ENCODE measurements at regions not wholly inside any gene's neighbourhood (a gene's known extent, or its start where the extent isn't known, plus 50 kb on each side); places are given as distances from the start of the nearest gene placed in this dataset.

DNA sequence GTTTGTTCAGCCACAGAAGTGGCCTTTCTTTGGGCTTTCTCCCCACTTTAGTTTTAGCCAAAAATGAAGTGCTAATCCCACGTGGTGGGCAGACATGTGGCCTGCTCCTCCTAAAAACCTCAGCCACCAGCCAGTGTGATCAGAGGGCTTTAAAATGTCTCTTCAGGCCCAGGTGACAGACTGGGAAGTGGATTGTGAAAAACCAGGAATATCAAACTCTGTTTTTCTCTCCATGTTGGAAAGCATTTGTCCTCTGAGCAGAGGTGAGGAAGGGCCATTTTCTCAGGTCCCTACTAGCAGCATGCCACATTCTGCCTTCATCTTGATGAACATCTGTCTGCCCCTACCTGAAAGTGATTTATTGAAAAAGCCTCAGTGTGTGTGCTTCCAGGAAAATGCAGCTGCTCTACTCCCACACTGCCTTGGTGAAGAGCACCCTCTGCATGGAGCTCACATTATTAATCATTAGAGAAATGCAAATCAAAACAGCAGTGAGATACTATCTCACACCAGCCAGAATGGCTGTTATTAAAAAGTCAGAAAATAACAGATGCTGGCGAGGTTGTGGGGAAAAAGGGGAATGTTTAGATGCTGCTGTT, 181.2 kb upstream of the DMAC1 start:
- DNase-seq = peak; percentile 1 to 54

DNA sequence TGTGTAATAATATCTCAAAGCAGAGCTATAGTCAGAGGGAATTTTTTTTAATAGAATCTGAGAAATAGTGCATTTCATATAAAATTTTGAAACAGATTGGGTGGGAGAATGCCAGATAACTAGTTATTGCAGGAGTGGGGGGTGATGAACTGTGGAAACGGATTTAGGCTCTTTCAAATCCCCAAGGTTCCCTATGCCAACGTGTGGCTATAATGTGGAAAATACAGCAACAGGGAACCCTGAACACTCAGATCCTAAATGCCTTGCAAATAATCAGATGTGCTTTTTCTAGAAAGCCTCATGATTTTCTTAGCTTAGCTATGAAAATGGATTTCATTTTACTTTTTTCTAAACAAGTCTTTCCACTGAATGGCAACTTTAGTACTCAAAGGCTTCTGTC, 180.5 kb upstream of the DMAC1 start:
- DNase-seq = no peak

DNA sequence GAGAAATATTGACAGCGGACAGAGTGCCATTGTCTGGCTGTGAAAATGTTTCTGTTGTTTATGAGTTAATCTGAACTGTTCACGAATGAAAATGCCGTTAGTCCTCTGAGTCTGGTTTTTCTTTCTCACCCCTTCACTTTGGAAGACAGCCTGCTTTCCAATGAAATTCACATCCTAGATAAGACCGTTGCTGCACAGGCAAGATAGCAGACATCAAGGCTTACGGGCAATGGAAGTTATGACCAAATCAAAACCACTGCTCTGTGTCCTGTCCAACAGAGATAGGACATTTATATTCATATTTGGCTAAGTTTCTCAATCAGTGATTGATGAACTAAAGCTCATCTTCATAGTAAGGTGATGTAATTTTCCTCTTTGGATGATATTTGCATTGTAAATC, 180.0 kb upstream of the DMAC1 start:
- DNase-seq = no peak

- DNase-seq = no peak
Measured at GRCh38 chr9:7977586-7977985, 178.0 kb upstream of the DMAC1 start.

- DNase-seq = no peak
Measured at GRCh38 chr9:7976856-7977255, 177.3 kb upstream of the DMAC1 start.

DNA sequence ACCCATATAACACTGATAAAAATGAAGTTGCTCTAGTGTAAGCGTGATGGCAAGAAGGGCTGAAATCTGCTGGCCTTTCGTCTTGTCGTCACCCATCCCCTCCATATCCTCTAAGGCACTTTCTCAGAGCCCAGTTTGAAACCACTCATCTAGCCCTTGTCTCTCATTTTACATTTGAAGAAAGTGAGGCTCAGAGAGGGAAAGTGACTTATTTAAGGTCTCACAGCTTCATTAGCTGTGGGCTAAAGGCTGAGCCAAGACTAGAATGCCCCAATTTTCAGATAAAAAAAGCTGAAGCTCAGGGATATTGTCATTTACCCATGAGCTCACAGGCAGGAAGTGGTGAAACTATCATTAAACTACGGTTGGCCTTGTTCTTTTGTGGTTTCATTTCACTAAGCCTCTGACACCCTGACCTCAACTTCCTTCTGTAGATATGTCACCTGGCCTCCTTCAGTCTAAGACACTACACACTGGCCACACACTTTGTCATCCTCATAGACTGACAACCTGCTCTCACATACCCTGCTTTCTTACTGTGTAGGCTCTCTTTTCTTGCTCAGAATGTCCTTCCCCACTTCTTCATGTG, 176.7 kb upstream of the DMAC1 start:
- no peak for DNase-seq

DNA sequence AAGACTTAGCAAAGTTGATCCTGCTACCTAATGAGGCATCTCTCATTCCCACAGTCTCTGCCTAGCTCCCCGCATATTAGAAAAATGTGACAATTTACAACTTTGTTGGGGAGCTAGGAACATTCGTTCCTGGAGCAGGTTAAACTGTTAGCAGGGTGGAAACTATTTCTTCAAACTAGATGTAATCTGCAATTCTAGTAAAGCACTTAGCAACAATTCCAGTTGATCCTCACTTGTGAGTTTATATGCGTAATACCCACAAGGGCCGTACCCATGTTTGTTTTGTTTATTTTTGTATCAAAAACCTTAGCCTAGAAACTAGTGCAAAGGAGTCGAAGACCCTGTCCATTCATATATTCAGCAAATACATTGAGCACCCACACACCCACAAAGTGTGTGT, 175.8 kb upstream of the DMAC1 start:
- no peak for DNase-seq

DNA sequence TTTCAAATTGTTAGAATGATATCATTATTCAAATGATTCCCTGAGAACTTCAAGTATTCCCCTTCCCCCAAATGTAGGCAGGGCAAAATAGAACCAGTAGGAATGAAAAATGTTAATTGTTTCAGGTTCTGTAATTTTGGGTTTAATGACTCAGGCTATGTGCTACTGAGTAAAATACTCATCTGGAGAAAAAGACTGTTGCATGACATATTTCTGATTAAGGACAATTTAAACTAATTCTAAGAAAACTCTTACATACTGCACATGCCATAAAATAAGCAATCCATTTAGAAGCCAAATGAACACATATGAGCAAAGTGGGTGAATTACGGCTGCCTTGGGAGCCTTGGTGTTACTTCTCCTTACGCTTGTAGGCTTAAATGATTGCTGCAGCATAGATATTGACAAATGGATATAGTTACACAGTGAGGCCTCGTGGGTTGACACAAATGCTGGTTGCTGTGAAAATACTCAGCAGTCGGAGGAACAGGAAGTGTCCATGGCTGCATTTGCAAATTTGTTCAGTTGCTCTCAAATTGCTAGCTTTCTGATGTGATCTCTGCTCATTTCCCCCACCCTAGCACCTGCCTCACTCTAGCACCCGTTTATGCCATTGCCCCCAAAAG, 174.9 kb upstream of the DMAC1 start:
- DNase-seq = no peak

DNA sequence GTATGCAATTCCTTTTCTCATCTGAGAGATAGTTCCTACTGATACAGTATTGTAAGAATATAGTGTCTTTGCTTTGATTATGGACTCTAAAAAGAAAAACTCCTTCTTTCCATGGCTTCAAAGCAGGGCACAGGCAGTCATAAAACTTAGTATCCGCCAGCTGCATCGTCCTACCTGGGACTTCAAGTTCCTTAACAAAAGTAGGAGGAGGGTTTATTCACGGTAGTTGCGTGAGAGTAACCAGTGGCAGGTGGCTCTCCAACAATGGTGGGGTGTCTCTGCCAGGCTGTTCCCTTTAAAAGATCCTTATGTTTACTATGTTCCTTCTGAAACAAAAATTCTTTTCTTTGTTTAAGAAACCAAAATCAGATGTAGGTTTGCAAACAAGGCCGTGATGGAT, 173.5 kb upstream of the DMAC1 start:
- no peak for DNase-seq

DNA sequence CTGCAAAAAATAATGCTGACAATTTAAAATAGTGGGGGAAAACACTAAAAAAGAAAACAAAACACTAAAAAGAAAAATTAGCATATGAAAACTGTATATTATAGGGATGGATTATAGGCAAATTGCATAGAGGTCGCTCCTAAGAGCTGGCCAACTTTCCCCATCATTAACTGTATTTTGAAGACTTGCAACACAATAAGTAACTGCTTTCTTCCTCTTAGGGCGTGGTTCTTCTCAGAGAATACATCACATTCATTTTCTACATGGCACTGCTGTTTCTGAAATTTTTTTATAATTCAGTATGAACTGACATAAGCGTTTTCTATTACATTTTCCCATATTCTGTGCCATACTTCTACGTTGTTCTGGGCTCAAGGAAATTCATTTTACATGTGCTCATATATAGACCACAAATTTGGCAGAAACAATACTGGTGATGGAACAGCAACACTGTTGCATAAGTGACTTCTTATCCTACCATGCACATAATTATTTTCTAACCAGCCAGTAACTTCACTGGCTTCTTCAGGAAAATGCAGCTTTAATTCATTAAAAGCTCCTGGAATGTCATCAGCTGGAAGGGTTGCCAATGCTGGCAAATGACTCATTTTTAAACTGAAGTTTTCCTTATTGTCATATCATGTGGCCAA, 171.2 kb upstream of the DMAC1 start:
- DNase-seq = no peak

DNA sequence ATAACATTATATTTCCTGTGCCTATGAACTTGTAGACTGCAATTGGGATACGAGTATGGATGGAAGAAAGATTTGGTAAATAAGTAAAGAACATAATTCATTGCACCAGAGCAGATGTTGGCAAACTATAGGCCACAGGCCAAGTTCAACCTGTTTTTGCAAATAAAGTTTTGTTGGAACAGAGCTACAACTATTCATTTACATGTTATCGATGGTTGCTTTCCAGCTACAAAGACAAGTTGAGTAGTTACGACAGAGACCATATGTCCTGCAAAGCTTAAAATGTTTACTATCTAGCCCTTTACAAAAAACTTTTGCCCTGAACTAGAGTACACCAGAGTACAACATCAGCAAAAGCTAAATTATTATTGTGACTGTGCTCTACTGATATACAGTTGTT, 169.1 kb upstream of the DMAC1 start:
- no peak for DNase-seq

GRCh38 chr9:7967851-7968250, 168.3 kb upstream of the DMAC1 start:
- DNase-seq = no peak

- DNase-seq = no peak
Measured at GRCh38 chr9:7967093-7967827, 167.7 kb upstream of the DMAC1 start.

GRCh38 chr9:7965063-7965462, 165.5 kb upstream of the DMAC1 start:
- DNase-seq = no peak

- DNase-seq = no peak
Measured at GRCh38 chr9:7963026-7963425, 163.4 kb upstream of the DMAC1 start.

- DNase-seq = no peak
Measured at GRCh38 chr9:7961076-7961475, 161.5 kb upstream of the DMAC1 start.

DNA sequence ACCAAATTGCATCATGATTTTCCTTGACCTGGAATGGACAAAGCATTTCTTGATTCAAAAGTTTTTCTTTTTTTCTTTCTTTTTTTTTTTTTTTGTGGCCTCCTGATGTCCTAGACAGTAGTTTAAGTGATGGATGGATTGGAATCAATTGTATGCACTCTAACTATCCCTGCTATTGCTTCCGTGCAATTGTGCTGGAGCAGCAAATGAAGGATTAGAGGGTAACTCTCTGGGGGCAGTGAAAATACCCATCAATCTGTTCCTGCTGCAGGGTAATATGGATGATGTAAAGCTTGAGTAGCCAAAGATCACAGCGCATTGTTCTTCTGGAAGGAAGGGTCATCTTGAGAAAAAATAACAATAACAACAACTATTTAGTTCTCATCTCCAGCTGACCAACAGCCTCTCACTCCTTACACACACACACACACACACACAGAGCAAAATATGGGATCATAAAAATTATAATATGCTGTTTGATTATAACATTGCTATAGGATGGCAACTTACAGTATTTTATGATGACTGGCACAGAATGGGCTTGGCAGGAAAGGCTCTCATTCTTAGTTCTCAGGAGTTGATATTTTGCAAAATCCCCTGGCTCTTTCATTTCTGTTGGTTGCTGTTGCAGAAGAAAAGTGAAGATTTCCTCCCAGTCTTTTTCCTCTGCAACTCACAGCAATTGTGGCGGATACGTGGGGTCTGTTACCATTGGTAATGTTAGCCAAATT, 160.9 kb upstream of the DMAC1 start:
- DNase-seq = no peak

DNA sequence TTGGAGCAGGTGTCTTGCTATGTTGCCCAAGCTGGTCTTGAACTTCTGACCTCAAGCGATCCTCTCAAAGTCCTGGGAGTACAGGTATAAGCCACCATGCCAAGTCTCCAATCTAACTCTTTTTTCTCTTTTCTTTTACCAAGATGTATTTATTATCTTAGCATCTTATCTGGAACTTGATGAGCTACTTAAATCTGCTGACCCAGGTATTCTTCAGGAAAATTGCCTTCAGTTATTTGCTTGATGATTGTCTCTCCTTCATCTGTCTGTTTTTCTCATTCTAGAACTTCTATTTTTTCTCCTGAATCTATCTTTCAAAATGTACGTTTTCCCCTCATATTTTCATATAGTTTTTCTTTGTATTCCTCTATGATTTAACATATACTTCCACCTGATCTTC, 158.2 kb upstream of the DMAC1 start:
- no peak for DNase-seq

- DNase-seq = no peak
Measured at GRCh38 chr9:7947577-7947976, 148.0 kb upstream of the DMAC1 start.

DNA sequence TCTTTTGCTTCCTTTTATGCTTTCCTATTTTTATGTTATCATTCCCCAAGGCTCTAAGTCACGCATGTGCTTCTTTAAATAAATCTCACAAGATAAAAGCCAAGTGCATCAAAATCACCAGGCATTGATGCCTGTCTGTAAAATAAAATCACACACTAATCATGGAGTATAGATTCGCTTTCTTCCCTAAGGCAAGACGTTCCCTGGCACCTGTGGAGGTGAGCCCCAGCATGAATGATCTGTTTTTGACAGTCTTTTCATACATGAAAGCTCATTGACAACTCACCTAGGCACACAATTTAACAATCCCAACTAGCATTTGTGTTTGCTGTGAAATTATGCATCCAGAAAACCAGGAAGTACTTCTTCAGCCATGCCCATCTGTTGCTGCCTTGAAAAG, 146.9 kb upstream of the DMAC1 start:
- no peak for DNase-seq

- no peak for DNase-seq
Measured at GRCh38 chr9:7944572-7944971, 145.0 kb upstream of the DMAC1 start.

GRCh38 chr9:7937761-7938491, 138.3 kb upstream of the DMAC1 start:
- DNase-seq = no peak
